WTC11 (cell line): ENCODE measurements at regions not wholly inside any gene's neighbourhood (a gene's known extent, or its start where the extent isn't known, plus 50 kb on each side); places are given as distances from the start of the nearest gene placed in this dataset.

Experiments used
- ATAC-seq: fragments of 200-7000 bp; cut with Tn5 transposase; 2 replicates; pipeline ENCODE4 v1.10.0; 2021; ENCODE audit warnings: mild to moderate bottlenecking, moderate library complexity
- CTCF ChIA-PET: fragments of 300-600 bp; sonication (Branson Sonifier 250); formaldehyde crosslinking; loops from one replicate; lab custom pipeline; 2021; ENCODE audit warnings: antibody characterized with exemption; lab: Charles Lee
- POLR2A ChIA-PET: fragments of 350-600 bp; sonication (Branson Sonifier 250); formaldehyde crosslinking; loops from one replicate; lab custom pipeline; 2021; ENCODE audit warnings: antibody characterized with exemption; lab: Charles Lee
- DNase-seq: peaks from one replicate; pipeline ENCODE4 v3.0.0; 2021; ENCODE audit warnings: low spot score
- H3K27ac Mint-ChIP-seq: 2 replicates; pipeline ENCODE4 v1.8.0; 2021; ENCODE audit warnings: mixed read lengths
- H3K27me3 Mint-ChIP-seq: 2 replicates; pipeline ENCODE4 v1.8.0; 2021; ENCODE audit warnings: low read depth, mild to moderate bottlenecking, moderate library complexity, mixed read lengths
- H3K36me3 Mint-ChIP-seq: 2 replicates; pipeline ENCODE4 v1.8.0; 2021; ENCODE audit warnings: mixed read lengths
- H3K4me1 Mint-ChIP-seq: 2 replicates; pipeline ENCODE4 v1.8.0; 2022; ENCODE audit warnings: mixed read lengths
- H3K4me3 Mint-ChIP-seq: 2 replicates; pipeline ENCODE4 v1.8.0; 2021; ENCODE audit warnings: mild to moderate bottlenecking, moderate library complexity, mixed read lengths
- H3K9me3 Mint-ChIP-seq: 2 replicates; pipeline ENCODE4 v1.8.0; 2021; ENCODE audit warnings: mixed read lengths
- AR ChIP-seq: fragments of 250-450 bp; sonication (Bioruptor Pico); IDR thresholded peaks from 2 replicates; pipeline ENCODE4 v1.9.0; 2021; ENCODE audit warnings: mild to moderate bottlenecking
- ARID4B ChIP-seq: sonication (generic); formaldehyde crosslinking; IDR thresholded peaks from 2 replicates; pipeline ENCODE4 v1.8.0; 2023; ENCODE audit warnings: missing genetic modification reagents, mild to moderate bottlenecking, borderline replicate concordance
- ATF1 ChIP-seq: sonication (generic); formaldehyde crosslinking; IDR thresholded peaks from 2 replicates; pipeline ENCODE4 v1.8.1; 2023; ENCODE audit warnings: mild to moderate bottlenecking, moderate library complexity, missing genetic modification reagents
- ATF2 ChIP-seq: sonication (generic); formaldehyde crosslinking; IDR thresholded peaks from 2 replicates; pipeline ENCODE4 v1.8.1; 2022; ENCODE audit warnings: low read depth, missing genetic modification reagents, borderline replicate concordance
- ATF3 ChIP-seq: sonication (generic); formaldehyde crosslinking; conservative IDR thresholded peaks from 2 replicates; pipeline ENCODE4 v1.8.1; 2022; ENCODE audit warnings: mild to moderate bottlenecking, missing genetic modification reagents
- CREB1 ChIP-seq: sonication (generic); formaldehyde crosslinking; IDR thresholded peaks from 2 replicates; pipeline ENCODE4 v1.8.0; 2023; ENCODE audit warnings: mild to moderate bottlenecking, missing genetic modification reagents
- ERG ChIP-seq: fragments of 250-450 bp; sonication (Bioruptor Pico); IDR thresholded peaks from 2 replicates; pipeline ENCODE4 v1.8.0; 2021; ENCODE audit warnings: mild to moderate bottlenecking
- ESRRA ChIP-seq: sonication (generic); formaldehyde crosslinking; IDR thresholded peaks from 2 replicates; pipeline ENCODE4 v1.8.1; 2022; ENCODE audit warnings: mild to moderate bottlenecking, missing genetic modification reagents, borderline replicate concordance
- GABPB1 ChIP-seq: sonication (generic); formaldehyde crosslinking; IDR thresholded peaks from 2 replicates; pipeline ENCODE4 v1.8.1; 2023; ENCODE audit warnings: mild to moderate bottlenecking, missing genetic modification reagents
- JUN ChIP-seq: sonication (generic); formaldehyde crosslinking; IDR thresholded peaks from 2 replicates; pipeline ENCODE4 v1.8.0; 2023; ENCODE audit warnings: mild to moderate bottlenecking, missing genetic modification reagents
- MAX ChIP-seq: sonication (generic); formaldehyde crosslinking; IDR thresholded peaks from 2 replicates; pipeline ENCODE4 v1.8.0; 2022; ENCODE audit warnings: mild to moderate bottlenecking, missing genetic modification reagents
- NR1H2 ChIP-seq: sonication (generic); formaldehyde crosslinking; IDR thresholded peaks from 2 replicates; pipeline ENCODE4 v1.9.0; 2021; ENCODE audit warnings: mild to moderate bottlenecking, moderate library complexity, missing genetic modification reagents
- NR3C1 ChIP-seq: sonication (generic); formaldehyde crosslinking; conservative IDR thresholded peaks from 2 replicates; pipeline ENCODE4 v1.8.1; 2023; ENCODE audit warnings: low read depth, mild to moderate bottlenecking, missing genetic modification reagents
- RELA ChIP-seq: sonication (generic); formaldehyde crosslinking; IDR thresholded peaks from 2 replicates; pipeline ENCODE4 v1.8.1; 2022; ENCODE audit warnings: missing genetic modification reagents, mild to moderate bottlenecking, borderline replicate concordance
- STAT6 ChIP-seq: sonication (generic); formaldehyde crosslinking; conservative IDR thresholded peaks from 2 replicates; pipeline ENCODE4 v1.8.1; 2023; ENCODE audit warnings: mild to moderate bottlenecking, low read depth, missing genetic modification reagents, moderate library complexity
- ZNF396 ChIP-seq: fragments of 250-450 bp; sonication (Bioruptor Pico); IDR thresholded peaks from 2 replicates; pipeline ENCODE4 v1.8.0; 2021; ENCODE audit warnings: mild to moderate bottlenecking, moderate library complexity, borderline replicate concordance
- ZNF416 ChIP-seq: fragments of 250-450 bp; sonication (Bioruptor Pico); IDR thresholded peaks from 2 replicates; pipeline ENCODE4 v1.9.0; 2021; ENCODE audit warnings: mild to moderate bottlenecking, inconsistent platforms
- ZSCAN18 ChIP-seq: fragments of 250-450 bp; sonication (Bioruptor Pico); IDR thresholded peaks from 2 replicates; pipeline ENCODE4 v2.1.2; 2022; ENCODE audit warnings: mild to moderate bottlenecking, moderate library complexity

GRCh38 chrX:69019073-69019890 lies 146.0 kb downstream of the PJA1 start:
- POLR2A ChIA-PET: no interaction called here
- no peak for ATAC-seq
- Mint-ChIP-seq H3K36me3 (no peaks in the 10 kb centered on the region), H3K9me3 (no peaks in the 10 kb centered on the region), H3K4me1 (no peaks in the 10 kb centered on the region), H3K27ac (no peak overlapping the region), H3K27me3 (no peaks in the 10 kb centered on the region), H3K4me3 (no peak overlapping the region)
- TF ChIP-seq ATF3 (CRISPR knock-in tag): no peak
- TF ChIP-seq AR (CRISPR knock-in tag): no peak
- no peak for TF ChIP-seq ATF2
- TF ChIP-seq ERG (CRISPR knock-in tag): no peak
- no peak for TF ChIP-seq STAT6 (CRISPR knock-in tag)
- TF ChIP-seq ZNF416 (CRISPR knock-in tag): no peak
- no peak for TF ChIP-seq CREB1 (CRISPR knock-in tag)
- no peak for TF ChIP-seq NR3C1 (CRISPR knock-in tag)
- TF ChIP-seq GABPB1 (CRISPR knock-in tag): no peak
- TF ChIP-seq ZNF396 (CRISPR knock-in tag): no peak
- TF ChIP-seq ATF1 (CRISPR knock-in tag): no peak
- no peak for TF ChIP-seq RELA (CRISPR knock-in tag)
- TF ChIP-seq NR1H2 (CRISPR knock-in tag): no peak
- TF ChIP-seq MAX (CRISPR knock-in tag): no peak
- TF ChIP-seq ESRRA (CRISPR knock-in tag): no peak
- TF ChIP-seq JUN (CRISPR knock-in tag): no peak
- no peak for TF ChIP-seq ZSCAN18
- no peak for TF ChIP-seq ARID4B (CRISPR knock-in tag)
- CTCF ChIA-PET: interaction anchor here (1.1 to 4.3 kb wide), 2 partner anchors 15 to 191 kb away, joined by 3 to 11 read pairs; partner anchors contain the start of gene EFNB1
- no peak for DNase-seq
